SJCRH30 (cell line): ENCODE measurements at regions not wholly inside any gene's neighbourhood (a gene's known extent, or its start where the extent isn't known, plus 50 kb on each side); places are given as distances from the start of the nearest gene placed in this dataset.

Experiments
- DNase-seq, 2 experiments: peaks; one replicate each; pipeline ENCODE4 v3.0.0-alpha.2; 2015 to 2020
- H3K27ac ChIP-seq: fragments of 250-450 bp; sonication (Bioruptor Pico); 2 replicates; pipeline ENCODE4 v1.5.1; 2020; ENCODE audit warnings: mild to moderate bottlenecking, moderate library complexity
- H3K27me3 ChIP-seq: fragments of 250-450 bp; sonication (Bioruptor Pico); 2 replicates; pipeline ENCODE4 v1.5.1; 2020; ENCODE audit warnings: mild to moderate bottlenecking, moderate library complexity
- H3K36me3 ChIP-seq: fragments of 250-450 bp; sonication (Bioruptor Pico); 2 replicates; pipeline ENCODE4 v1.5.1; 2020; ENCODE audit warnings: mild to moderate bottlenecking, moderate library complexity
- H3K4me1 ChIP-seq: fragments of 250-450 bp; sonication (Bioruptor Pico); 2 replicates; pipeline ENCODE4 v1.5.1; 2020; ENCODE audit warnings: mild to moderate bottlenecking, moderate library complexity
- H3K4me3 ChIP-seq: fragments of 250-450 bp; sonication (Bioruptor Pico); 2 replicates; pipeline ENCODE4 v1.5.1; 2020; ENCODE audit warnings: mild to moderate bottlenecking, moderate library complexity
- H3K9me3 ChIP-seq: fragments of 250-450 bp; sonication (Bioruptor Pico); replicated peaks from 2 replicates; pipeline ENCODE4 v1.5.1; 2020; ENCODE audit warnings: mild to moderate bottlenecking, moderate library complexity

- Histone ChIP-seq H3K4me1 (peaks cover 5% of the 10 kb centered on the region), H3K4me3 (no peak overlapping the region), H3K27me3 (no peaks in the 10 kb centered on the region), H3K36me3 (no peaks in the 10 kb centered on the region), H3K9me3 (no peaks in the 10 kb centered on the region), H3K27ac (no peak overlapping the region)
- DNase-seq: peak in 1 of 2 experiments; percentile 30
These were observed 361.2 kb downstream of the BCOR start for GRCh38 chrX:39736216-39737211.

DNA sequence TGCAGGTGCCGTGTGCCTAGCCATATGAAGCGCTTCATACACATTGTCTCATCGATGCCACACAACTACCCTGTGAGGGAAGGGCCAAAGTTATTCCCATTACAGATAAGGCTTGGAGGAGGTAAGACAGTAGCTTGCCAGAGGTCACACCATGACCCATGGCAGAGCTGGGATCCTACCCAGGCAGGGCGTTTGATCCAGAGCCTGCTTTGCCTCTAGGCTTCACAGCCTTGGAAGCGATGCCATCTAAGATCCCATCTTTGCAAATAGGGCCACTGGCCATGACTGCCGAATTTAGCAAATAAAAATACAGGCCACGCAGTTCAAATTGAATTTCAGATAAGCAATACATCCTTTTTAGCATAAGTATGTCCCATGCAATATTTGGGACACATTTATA is 358.2 kb downstream of the BCOR start:
- H3K4me1 ChIP-seq: no peaks in the 10 kb centered on the region; the same call in 1 of the 2 replicates
- no peaks in the 10 kb centered on the region for H3K27me3 ChIP-seq
- no peak for DNase-seq
- no peaks in the 10 kb centered on the region for H3K36me3 ChIP-seq
- no peaks in the 10 kb centered on the region for H3K9me3 ChIP-seq
- H3K27ac ChIP-seq: no peak overlapping the region
- H3K4me3 ChIP-seq: no peak overlapping the region

GRCh38 chrX:39740078-39740477 is 357.7 kb downstream of the BCOR start:
- Histone ChIP-seq H3K27ac (no peak overlapping the region), H3K9me3 (no peaks in the 10 kb centered on the region), H3K4me1 (no peaks in the 10 kb centered on the region; the same call in 1 of the 2 replicates), H3K4me3 (no peak overlapping the region), H3K36me3 (no peaks in the 10 kb centered on the region), H3K27me3 (no peaks in the 10 kb centered on the region)
- DNase-seq: no peak

GRCh38 chrX:39741904-39742303 is 355.9 kb downstream of the BCOR start:
- no peak for DNase-seq
- no peaks in the 10 kb centered on the region for H3K9me3 ChIP-seq

GRCh38 chrX:39745818-39746217 is 351.9 kb downstream of the BCOR start:
- no peak for DNase-seq
- Histone ChIP-seq H3K9me3 (no peaks in the 10 kb centered on the region), H3K36me3 (no peaks in the 10 kb centered on the region), H3K4me1 (no peaks in the 10 kb centered on the region), H3K27ac (no peak overlapping the region), H3K4me3 (no peak overlapping the region), H3K27me3 (no peaks in the 10 kb centered on the region)

More at GRCh38 chrX:39741904-39742303, 355.9 kb downstream of the BCOR start:
- H3K27ac ChIP-seq: no peak overlapping the region
- no peaks in the 10 kb centered on the region for H3K36me3 ChIP-seq
- no peaks in the 10 kb centered on the region for H3K27me3 ChIP-seq
- H3K4me1 ChIP-seq: no peaks in the 10 kb centered on the region
- H3K4me3 ChIP-seq: no peak overlapping the region

- H3K9me3 ChIP-seq: no peaks in the 10 kb centered on the region
- no peaks in the 10 kb centered on the region for H3K36me3 ChIP-seq
- no peak overlapping the region for H3K4me3 ChIP-seq
- H3K27ac ChIP-seq: no peak overlapping the region
- H3K27me3 ChIP-seq: no peaks in the 10 kb centered on the region
- H3K4me1 ChIP-seq: peaks cover 16% of the 10 kb centered on the region
- no peak for DNase-seq
These were observed 348.6 kb downstream of the BCOR start for GRCh38 chrX:39749135-39749534.

DNA sequence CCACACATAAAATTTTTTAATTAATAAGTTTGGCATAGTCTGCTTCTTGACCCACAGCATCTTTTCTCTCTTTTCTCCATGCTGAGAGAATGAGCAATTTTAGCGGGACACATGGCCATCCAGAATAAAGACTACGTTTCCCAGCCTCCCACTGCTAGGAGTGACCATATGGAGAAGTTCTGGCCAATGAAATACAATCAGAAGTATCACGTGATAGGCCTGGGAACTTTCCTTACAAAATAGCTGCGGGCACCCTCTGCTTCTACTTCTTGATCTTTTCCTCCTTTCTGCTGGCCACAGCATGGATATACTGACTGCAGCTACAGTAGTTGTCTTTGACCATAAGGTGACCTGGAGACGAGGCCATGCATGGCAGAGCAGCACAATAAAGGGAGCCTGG is 348.0 kb downstream of the BCOR start:
- Histone ChIP-seq H3K4me3 (no peak overlapping the region), H3K27ac (no peak overlapping the region)

DNA sequence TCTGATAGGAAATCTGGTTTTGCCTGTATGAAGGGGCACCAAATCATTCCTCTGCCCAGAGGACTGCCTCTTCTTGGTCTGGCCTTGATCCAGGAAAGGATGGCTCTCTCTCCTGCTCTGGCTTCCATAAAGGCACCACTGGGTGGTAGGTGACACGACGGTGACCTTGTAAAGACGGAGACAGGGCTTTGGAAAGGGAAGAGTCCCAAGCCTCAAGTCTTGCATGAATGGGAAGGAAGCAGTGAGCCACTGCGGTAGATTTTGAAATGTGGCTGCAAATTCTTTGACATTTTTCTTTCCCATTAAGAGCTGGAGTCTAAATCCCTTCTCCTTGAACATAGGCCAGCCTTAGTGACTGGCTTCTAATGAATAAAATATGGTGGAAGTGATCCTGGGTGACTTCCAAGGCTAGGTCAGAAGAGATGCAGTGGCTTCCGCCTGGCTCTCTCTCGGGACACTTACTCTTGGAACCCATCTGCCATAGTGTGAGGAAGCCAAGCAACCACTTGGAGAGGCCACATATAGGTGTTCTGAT is 347.4 kb downstream of the BCOR start:
- H3K27ac ChIP-seq: no peak overlapping the region
- H3K27me3 ChIP-seq: no peaks in the 10 kb centered on the region
- no peak overlapping the region for H3K4me3 ChIP-seq
- H3K4me1 ChIP-seq: peaks cover 24% of the 10 kb centered on the region
- DNase-seq: no peak
- H3K9me3 ChIP-seq: no peaks in the 10 kb centered on the region
- no peaks in the 10 kb centered on the region for H3K36me3 ChIP-seq

More for the DNA sequence above, 348.0 kb downstream of the BCOR start:
- peaks cover 22% of the 10 kb centered on the region for H3K4me1 ChIP-seq
- no peaks in the 10 kb centered on the region for H3K27me3 ChIP-seq
- H3K9me3 ChIP-seq: no peaks in the 10 kb centered on the region
- H3K36me3 ChIP-seq: no peaks in the 10 kb centered on the region
- no peak for DNase-seq

DNA sequence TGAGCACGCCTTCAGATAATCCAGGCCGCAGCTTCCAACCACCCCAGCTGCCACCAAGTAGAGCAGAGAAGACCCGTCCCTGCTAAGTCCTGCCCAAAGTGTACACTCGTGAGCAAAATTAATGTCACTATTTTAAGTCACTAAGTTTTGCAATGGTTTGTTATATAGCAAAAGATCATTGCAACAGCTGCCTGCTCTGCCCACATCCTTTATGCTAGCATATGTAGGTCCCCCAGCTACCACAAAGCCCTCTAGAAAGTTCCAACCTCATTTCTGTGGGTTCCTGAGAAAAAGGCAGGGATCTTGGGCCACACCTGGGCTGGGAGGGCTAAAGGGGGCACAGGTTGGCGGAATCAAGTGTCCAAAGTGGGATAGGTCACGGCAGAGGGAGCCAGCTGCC is 346.9 kb downstream of the BCOR start:
- H3K36me3 ChIP-seq: no peaks in the 10 kb centered on the region
- H3K9me3 ChIP-seq: no peaks in the 10 kb centered on the region
- no peak for DNase-seq
- peaks cover 25% of the 10 kb centered on the region for H3K4me1 ChIP-seq
- no peak overlapping the region for H3K27ac ChIP-seq
- no peak overlapping the region for H3K4me3 ChIP-seq
- no peaks in the 10 kb centered on the region for H3K27me3 ChIP-seq

- Histone ChIP-seq H3K27ac (peak overlapping the region; percentile 29; the same call in 1 of the 2 replicates), H3K4me1 (peaks cover 35% of the 10 kb centered on the region), H3K4me3 (no peak overlapping the region), H3K27me3 (no peaks in the 10 kb centered on the region), H3K36me3 (no peaks in the 10 kb centered on the region), H3K9me3 (no peaks in the 10 kb centered on the region)
- DNase-seq: peak in 1 of 2 experiments; percentile 54
These were observed 344.9 kb downstream of the BCOR start for GRCh38 chrX:39752815-39753214.

DNA sequence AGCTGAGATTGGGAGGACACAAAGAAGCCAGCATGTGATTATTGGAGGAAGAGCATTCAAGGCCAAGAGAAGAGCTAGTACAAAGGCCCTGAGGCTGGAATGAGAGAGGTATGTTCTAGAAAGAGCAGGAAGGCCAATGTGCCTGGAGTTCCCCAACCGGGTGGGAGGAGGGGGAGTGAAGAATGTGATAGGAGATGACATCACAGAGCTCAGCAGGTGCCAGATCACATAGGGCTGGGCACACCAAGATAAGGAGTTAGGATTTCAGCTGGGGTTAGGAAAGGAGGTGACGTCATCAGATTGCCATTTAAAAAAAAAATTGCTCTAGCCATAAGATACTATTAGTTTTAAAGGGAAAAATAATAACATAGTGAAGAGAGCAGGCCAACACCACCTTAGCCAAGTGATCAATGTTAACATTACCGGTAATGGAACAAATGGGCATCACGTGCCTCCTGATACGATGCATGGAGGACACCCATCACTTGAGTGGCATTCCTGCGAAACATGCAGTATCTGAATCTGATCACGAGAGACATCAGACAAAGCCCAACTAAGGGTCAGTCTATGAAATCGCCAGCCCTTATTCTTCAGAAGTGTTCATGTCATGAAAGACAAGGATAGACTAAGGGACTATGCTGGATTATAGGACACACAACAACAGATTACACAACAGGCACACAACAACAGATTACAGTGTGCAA is 344.3 kb downstream of the BCOR start:
- no peaks in the 10 kb centered on the region for H3K9me3 ChIP-seq
- H3K4me3 ChIP-seq: no peak overlapping the region
- DNase-seq: peak; percentile 44 to 47
- H3K4me1 ChIP-seq: peaks cover 35% of the 10 kb centered on the region
- no peaks in the 10 kb centered on the region for H3K27me3 ChIP-seq
- H3K27ac ChIP-seq: peak overlapping the region; percentile 29; the same call in 1 of the 2 replicates
- no peaks in the 10 kb centered on the region for H3K36me3 ChIP-seq

DNA sequence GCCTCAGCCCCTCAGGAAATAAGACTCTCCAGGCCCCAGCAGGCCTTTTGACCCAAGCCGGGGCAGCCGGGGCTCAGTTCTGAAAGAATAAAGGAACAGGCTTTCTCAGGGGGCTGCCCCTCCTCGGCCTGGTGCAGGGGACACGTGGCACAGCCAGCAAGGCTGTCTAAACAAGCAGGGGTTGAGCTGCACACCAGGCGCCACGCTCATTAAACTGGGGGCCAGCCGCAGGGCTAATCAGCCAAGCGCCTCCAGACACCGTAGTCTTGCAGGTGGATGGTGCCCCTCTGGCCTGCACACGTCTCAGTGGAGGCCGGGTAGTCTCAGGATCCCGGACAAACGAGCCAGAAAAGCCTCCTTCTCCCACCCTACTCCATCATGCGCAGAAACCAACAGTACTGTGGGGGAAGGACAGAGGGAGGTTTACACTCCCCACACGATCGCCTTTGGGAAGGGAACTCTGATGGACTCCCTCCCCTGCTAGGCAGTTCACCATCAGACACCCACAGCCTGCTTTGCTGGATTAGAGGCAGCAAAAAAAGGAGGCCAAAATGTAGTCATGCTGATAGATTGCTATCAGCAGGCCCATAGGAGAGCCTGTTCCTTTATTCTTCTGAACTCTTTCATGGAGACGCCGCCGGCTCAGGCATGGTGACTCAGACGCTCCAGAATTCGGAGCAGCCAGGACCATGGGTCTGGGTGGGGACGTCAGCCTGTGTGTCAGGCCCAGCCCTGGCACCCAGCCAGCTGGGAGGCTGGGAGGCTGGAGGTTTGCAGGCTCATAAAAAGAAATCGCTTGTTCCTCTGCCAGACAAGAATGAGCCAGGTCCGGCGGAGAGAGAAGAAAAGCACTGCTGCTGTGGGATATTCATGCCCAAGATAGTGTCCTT is 342.4 kb downstream of the BCOR start:
- Histone ChIP-seq H3K27me3 (no peaks in the 10 kb centered on the region), H3K27ac (peak overlapping the region; percentile 91), H3K4me3 (peak overlapping the region; percentile 22), H3K4me1 (peaks cover 49% of the 10 kb centered on the region), H3K9me3 (no peaks in the 10 kb centered on the region), H3K36me3 (no peaks in the 10 kb centered on the region)
- DNase-seq: peak; percentile 88 to 89

- DNase-seq: peak; percentile 60 to 69
- peak overlapping the region; percentile 91 for H3K27ac ChIP-seq
- no peaks in the 10 kb centered on the region for H3K9me3 ChIP-seq
- H3K4me1 ChIP-seq: peaks cover 54% of the 10 kb centered on the region
- H3K36me3 ChIP-seq: no peaks in the 10 kb centered on the region
- H3K4me3 ChIP-seq: 0 out of 2 replicates have a peak overlapping the region, but pooled peaks have one; percentile 6
- H3K27me3 ChIP-seq: no peaks in the 10 kb centered on the region
These were observed 341.5 kb downstream of the BCOR start for GRCh38 chrX:39756086-39756883.
